ENCODE measurements at regions not wholly inside any gene's neighbourhood (a gene's known extent, or its start where the extent isn't known, plus 50 kb on each side); places are given as distances from the start of the nearest gene placed in this dataset.

GRCh38 chr2:219870041-219870440, 242.6 kb downstream of the SLC4A3 start:
- H2BK12ac ChIP-seq (ENCODE audit: insufficient read length, low read depth, low read length) = no peak overlapping the region
- peaks cover 43 to 44% of the 10 kb centered on the region in 2 experiments for H3K4me1 Mint-ChIP-seq
- no peaks in the 10 kb centered on the region for H3K23me2 ChIP-seq (ENCODE audit: insufficient read length, low read depth, low read length, poor library complexity, severe bottlenecking)
- no peak overlapping the region for H4K8ac ChIP-seq (replicated peaks; ENCODE audit: insufficient read length, low read depth, low read length)
- TF ChIP-seq CTCF (conservative IDR thresholded peaks at IDR 0.05) = no peak
- no peak overlapping the region for H2AFZ ChIP-seq (ENCODE audit: low read length)
- no peak overlapping the region for H2BK20ac ChIP-seq (ENCODE audit: low read depth, low read length, poor library complexity, severe bottlenecking)
- no peak overlapping the region for H3K4ac ChIP-seq (ENCODE audit: low read depth, low read length)
- no peaks in the 10 kb centered on the region; a peak in 1 of 7 replicates for H3K36me3 Mint-ChIP-seq (ENCODE audit: insufficient read depth in 1 of 3, low read depth in 3 of 3)
- H3K18ac ChIP-seq (ENCODE audit: insufficient read length, low read depth, low read length) = no peak overlapping the region
- H3K79me1 ChIP-seq (ENCODE audit: insufficient read depth, low read depth, low read length, poor library complexity, severe bottlenecking) = no peaks in the 10 kb centered on the region
- no peaks in the 10 kb centered on the region for H3K79me2 ChIP-seq (ENCODE audit: insufficient read depth, low read length)
- H3K27ac Mint-ChIP-seq = no peak overlapping the region
- H4K5ac ChIP-seq (ENCODE audit: insufficient read length, low read depth, low read length) = no peak overlapping the region
- no peak overlapping the region for H4K91ac ChIP-seq (ENCODE audit: insufficient read length, low read depth, low read length)
- H3K9me3 ChIP-seq (ENCODE audit: control insufficient read depth, low read depth, low read length) = no peaks in the 10 kb centered on the region
- H3K14ac ChIP-seq (ENCODE audit: insufficient read depth, low read length) = no peak overlapping the region
- H2BK15ac ChIP-seq (ENCODE audit: low read depth, low read length) = no peak overlapping the region
- H3K23ac ChIP-seq (ENCODE audit: insufficient read length, low read depth, low read length) = no peak overlapping the region
- no CpG with 5 or more reads among the region's 3 CpGs for WGBS (ENCODE audit: extremely low coverage, insufficient read length, low lambda C conversion rate)
- H3K27me3 ChIP-seq (ENCODE audit: insufficient read depth, low read length) = no peaks in the 10 kb centered on the region
- no peak overlapping the region for H3K56ac ChIP-seq (ENCODE audit: insufficient read length, low read depth, low read length)
- peaks cover 14% of the 10 kb centered on the region; the same call in 1 of the 2 replicates for H3K4me1 ChIP-seq (ENCODE audit: insufficient read depth, low read length)
- H2BK5ac ChIP-seq (ENCODE audit: insufficient read length, low read length) = no peak overlapping the region
- H3K9ac ChIP-seq (ENCODE audit: extremely low read depth, insufficient read length, low read length) = no peak overlapping the region
- H3K9me3 Mint-ChIP-seq = no peaks in the 10 kb centered on the region
- no peak overlapping the region for H3K4me3 Mint-ChIP-seq
- no peak overlapping the region for H3K27ac ChIP-seq (ENCODE audit: insufficient read length, low read depth, low read length)
- H3T11ph ChIP-seq (ENCODE audit: low read length) = no peak overlapping the region
- H2BK120ac ChIP-seq (ENCODE audit: low read depth, low read length, poor library complexity, severe bottlenecking) = no peak overlapping the region
- DNase-seq = no peak
- H4K20me1 ChIP-seq (ENCODE audit: control insufficient read depth, insufficient read depth, insufficient read length) = no peaks in the 10 kb centered on the region
- no peak overlapping the region for H2AK5ac ChIP-seq (ENCODE audit: insufficient read length, low read length)
- peaks cover 3% of the 10 kb centered on the region for H3K27me3 Mint-ChIP-seq (ENCODE audit: low read depth)
- no peak overlapping the region for H3K4me2 ChIP-seq (ENCODE audit: insufficient read depth, insufficient read length, low read length)
